ENCODE measurements at regions not wholly inside any gene's neighbourhood (a gene's known extent, or its start where the extent isn't known, plus 50 kb on each side); places are given as distances from the start of the nearest gene placed in this dataset.

- no peak for DNase-seq (ENCODE audit: low spot score)
- TF ChIP-seq CTCF (IDR thresholded peaks at IDR 0.05), result no peak
- no peak for ATAC-seq (ENCODE audit: low FRiP score)
Observed at GRCh38 chr3:182364723-182365650, 428.3 kb upstream of the ATP11B start.

GRCh38 chr3:182366746-182367145 lies 426.6 kb upstream of the ATP11B start:
- no peak for ATAC-seq (ENCODE audit: low FRiP score)
- no peak for TF ChIP-seq CTCF (IDR thresholded peaks at IDR 0.05)
- no peak for DNase-seq (ENCODE audit: low spot score)

- DNase-seq (ENCODE audit: low spot score), result no peak
- no peak for TF ChIP-seq CTCF (IDR thresholded peaks at IDR 0.05)
- ATAC-seq (ENCODE audit: low FRiP score), result no peak
Observed at GRCh38 chr3:182369861-182370260, 423.4 kb upstream of the ATP11B start.

GRCh38 chr3:182370949-182371348 lies 422.4 kb upstream of the ATP11B start:
- DNase-seq (ENCODE audit: low spot score) (no peak), ATAC-seq (ENCODE audit: low FRiP score) (no peak)
- no peak for TF ChIP-seq CTCF (IDR thresholded peaks at IDR 0.05)

GRCh38 chr3:182375916-182376315 lies 417.4 kb upstream of the ATP11B start:
- no peak for TF ChIP-seq CTCF (IDR thresholded peaks at IDR 0.05)
- DNase-seq (ENCODE audit: low spot score) (no peak), ATAC-seq (ENCODE audit: low FRiP score) (no peak)

- DNase-seq (ENCODE audit: low spot score) (no peak), ATAC-seq (ENCODE audit: low FRiP score) (no peak)
- no peak for TF ChIP-seq CTCF (IDR thresholded peaks at IDR 0.05)
Observed at GRCh38 chr3:182382112-182382857, 411.0 kb upstream of the ATP11B start.
